ENCODE measurements at regions not wholly inside any gene's neighbourhood (a gene's known extent, or its start where the extent isn't known, plus 50 kb on each side); places are given as distances from the start of the nearest gene placed in this dataset.

DNA sequence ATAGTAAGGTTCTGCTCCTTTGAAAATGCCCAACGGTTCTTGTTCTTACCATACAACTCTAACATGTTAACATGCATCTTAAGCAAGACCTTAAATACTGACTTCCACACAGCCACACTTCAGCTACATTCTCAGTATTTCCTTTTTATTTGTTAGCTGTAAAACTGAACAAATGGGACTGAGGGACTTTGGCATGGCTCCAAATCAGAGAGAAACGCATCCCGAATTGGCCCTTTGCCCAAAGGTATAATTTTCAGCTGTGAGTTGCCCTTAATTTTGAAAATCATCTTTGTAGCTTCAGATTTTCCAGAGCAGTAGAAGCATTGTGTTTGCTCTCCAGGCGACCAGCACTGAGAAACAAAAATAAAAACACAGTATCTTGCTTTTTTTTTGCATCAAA lies 56.4 kb downstream of the NEUROD6 start:
- no peaks in the 10 kb centered on the region for H3K36me3 Mint-ChIP-seq
- no peak overlapping the region for H3K27ac Mint-ChIP-seq
- H3K4me3 Mint-ChIP-seq = no peak overlapping the region
- no peak for DNase-seq (ENCODE audit: low spot score in 2 of 2)
- peaks cover 8% of the 10 kb centered on the region for H3K9me3 Mint-ChIP-seq
- no peak for ATAC-seq
- H3K4me1 Mint-ChIP-seq = no peaks in the 10 kb centered on the region

DNA sequence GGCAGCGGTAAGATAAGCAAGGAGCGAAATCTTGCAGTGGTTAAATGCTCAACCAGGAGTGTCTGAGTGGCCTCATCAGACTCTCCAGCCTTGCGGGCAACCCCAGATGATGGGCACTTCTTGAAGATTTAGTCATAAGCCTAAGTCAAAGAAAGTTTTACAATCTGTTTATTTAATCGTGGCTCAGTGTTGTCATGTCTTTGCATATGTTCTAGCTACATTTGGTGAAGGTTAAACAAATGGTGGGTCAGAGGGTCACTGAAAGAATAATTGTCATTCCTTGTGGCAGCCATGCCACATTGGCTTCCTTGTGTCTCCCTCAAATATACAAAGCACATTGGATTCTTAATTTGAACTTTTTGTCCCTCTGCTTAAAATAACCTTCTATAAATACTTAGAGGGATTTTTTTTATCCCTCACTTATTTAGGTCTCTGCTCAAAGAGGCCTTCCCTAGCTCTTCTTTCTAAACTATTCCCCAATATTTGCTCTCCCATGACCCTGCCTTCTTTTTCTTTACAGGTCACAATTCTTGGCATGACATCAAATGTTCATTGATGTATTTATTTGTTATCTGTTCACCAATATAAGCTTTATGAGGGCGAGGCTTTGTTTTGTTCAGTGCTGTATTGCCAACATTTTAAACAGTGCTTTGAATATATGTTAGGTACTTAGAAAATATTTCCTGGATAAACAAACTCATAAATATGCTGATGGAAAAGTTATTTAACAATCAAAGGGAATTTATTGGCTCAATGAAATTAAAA lies 68.7 kb downstream of the NEUROD6 start:
- no peaks in the 10 kb centered on the region for H3K9me3 Mint-ChIP-seq
- DNase-seq (ENCODE audit: low spot score in 2 of 2) (no peak), ATAC-seq (no peak)
- no peak overlapping the region for H3K27ac Mint-ChIP-seq
- no peaks in the 10 kb centered on the region for H3K4me1 Mint-ChIP-seq
- H3K36me3 Mint-ChIP-seq = no peaks in the 10 kb centered on the region
- no peak overlapping the region for H3K4me3 Mint-ChIP-seq

DNA sequence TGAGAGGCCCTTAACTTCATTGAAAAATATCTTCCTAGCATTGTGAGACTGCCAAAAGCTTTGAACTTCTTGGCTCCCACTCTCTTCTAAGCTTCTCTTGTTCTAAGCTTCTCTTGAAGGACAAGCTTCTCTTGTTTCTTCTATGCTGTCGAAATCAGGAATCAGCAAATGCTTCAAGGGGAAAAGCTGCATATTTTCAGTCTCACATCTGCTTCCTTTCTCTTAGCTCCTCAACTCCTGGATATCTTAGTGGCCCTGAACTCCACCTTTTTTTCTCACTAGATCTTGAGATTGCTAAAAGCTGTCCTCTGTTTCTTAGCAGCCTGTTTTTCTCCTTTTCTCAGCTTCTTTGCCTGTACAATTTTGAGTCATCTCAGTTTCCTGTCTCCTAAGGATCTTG lies 73.0 kb downstream of the NEUROD6 start:
- no peaks in the 10 kb centered on the region for H3K4me1 Mint-ChIP-seq
- no peak overlapping the region for H3K4me3 Mint-ChIP-seq
- H3K9me3 Mint-ChIP-seq = no peaks in the 10 kb centered on the region
- ATAC-seq (no peak), DNase-seq (ENCODE audit: low spot score in 2 of 2) (no peak)
- no peaks in the 10 kb centered on the region for H3K36me3 Mint-ChIP-seq
- no peak overlapping the region for H3K27ac Mint-ChIP-seq

DNA sequence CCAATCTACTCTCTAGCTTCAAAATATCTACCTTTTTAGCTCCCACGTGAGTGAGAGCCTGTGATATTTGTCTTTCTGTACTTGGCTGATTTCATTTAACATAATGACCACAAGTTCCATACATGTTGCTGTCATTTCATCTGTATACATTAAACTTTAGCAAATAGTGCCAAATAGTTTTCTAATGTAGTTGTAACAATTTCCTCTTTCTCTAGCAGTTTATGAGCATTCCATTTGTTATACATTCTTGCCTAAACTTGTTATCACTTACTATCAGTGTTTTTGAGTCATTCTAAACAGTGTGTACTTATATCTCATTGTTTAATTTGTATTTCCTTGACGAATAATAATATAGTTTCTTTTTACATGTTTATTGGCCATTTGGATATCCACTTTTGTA lies 77.2 kb downstream of the NEUROD6 start:
- H3K4me1 Mint-ChIP-seq = no peaks in the 10 kb centered on the region
- ATAC-seq (no peak), DNase-seq (ENCODE audit: low spot score in 2 of 2) (no peak)
- no peaks in the 10 kb centered on the region for H3K36me3 Mint-ChIP-seq
- no peak overlapping the region for H3K4me3 Mint-ChIP-seq
- H3K9me3 Mint-ChIP-seq = peaks cover 3% of the 10 kb centered on the region
- H3K27ac Mint-ChIP-seq = no peak overlapping the region

DNA sequence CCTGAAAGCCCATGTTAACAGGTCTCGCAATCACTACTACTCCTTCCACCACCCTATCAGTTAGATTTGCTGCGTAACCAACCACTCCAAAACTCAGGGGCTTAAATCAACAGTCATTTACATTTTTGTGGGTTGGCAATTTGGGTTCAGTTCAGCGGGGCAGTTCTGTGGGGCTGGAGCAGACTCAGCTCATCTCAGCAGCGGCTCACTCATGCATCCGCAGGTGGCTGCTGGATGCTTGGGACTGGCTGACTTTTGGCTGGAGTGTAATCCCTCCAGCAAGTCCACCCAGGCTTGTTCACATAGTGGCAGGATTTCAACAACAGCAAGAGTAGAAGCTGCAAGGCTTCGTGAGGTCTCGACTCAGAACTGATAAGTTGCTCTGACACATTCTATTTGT lies 79.2 kb downstream of the NEUROD6 start:
- Mint-ChIP-seq H3K9me3 (peaks cover 3% of the 10 kb centered on the region), H3K36me3 (no peaks in the 10 kb centered on the region), H3K4me1 (no peaks in the 10 kb centered on the region), H3K4me3 (no peak overlapping the region), H3K27ac (no peak overlapping the region)
- ATAC-seq (no peak), DNase-seq (ENCODE audit: low spot score in 2 of 2) (no peak)

DNA sequence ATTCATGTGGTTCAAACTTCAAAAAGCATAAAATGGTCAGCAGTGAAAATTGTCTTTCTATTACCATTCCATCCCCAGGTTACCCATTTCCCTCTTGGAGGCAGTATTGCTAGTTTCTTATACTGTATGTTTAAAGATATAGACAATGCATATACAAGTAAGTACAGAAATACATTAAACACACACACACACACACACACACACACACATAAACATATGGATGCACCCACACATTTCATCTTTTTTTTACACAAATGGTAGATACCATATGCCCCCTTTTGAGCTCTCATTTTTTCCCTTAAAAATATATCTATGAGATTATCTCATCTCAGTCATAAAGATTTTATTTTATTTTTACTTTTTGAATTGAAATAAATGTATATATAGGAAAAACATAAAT lies 79.7 kb downstream of the NEUROD6 start:
- Mint-ChIP-seq H3K9me3 (peaks cover 3% of the 10 kb centered on the region), H3K4me3 (no peak overlapping the region), H3K4me1 (no peaks in the 10 kb centered on the region), H3K27ac (no peak overlapping the region), H3K36me3 (no peaks in the 10 kb centered on the region)
- DNase-seq (ENCODE audit: low spot score in 2 of 2) (no peak), ATAC-seq (no peak)

DNA sequence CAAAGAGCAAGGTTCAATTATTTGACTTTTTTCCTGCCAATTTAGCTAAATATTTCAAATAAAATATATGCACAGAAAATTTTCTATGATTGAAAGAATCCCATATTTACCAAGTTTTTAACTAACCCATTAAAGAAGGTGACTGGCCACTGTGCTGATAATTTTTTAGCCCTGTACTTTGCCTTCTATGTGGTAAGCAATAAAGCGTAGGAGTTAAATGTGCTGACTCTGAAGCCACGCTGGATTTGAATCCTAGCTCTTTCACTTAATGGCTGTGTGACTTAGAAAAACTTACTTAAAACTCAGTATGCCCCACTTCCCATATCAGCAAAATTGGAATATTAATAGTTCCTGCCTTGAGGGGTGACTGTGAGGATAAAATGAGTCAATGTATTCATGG lies 82.1 kb downstream of the NEUROD6 start:
- no peak for DNase-seq (ENCODE audit: low spot score in 2 of 2)
- Mint-ChIP-seq H3K4me3 (no peak overlapping the region), H3K9me3 (peaks cover 3% of the 10 kb centered on the region), H3K36me3 (no peaks in the 10 kb centered on the region), H3K4me1 (no peaks in the 10 kb centered on the region), H3K27ac (no peak overlapping the region)
- no peak for ATAC-seq

DNA sequence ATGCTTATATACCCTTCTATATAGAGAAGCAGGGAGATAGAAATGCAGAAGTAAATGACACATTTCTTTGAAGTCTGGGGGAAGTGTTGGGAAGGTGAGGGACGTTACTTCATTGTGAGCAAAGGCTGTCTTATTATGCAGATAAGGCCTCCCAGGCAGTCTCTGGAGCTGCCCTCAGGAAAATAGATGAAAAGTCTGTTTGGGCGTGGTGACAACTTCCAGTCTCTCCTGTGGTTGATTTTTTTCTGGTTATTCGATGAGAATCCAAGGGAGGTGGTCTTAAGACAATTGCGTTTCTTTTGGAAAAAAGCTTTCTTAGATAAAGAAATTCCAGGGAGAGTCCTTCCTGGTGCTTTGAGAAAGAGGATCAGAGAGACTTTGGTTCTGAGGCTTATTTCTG lies 84.0 kb downstream of the NEUROD6 start:
- Mint-ChIP-seq H3K36me3 (no peaks in the 10 kb centered on the region), H3K4me1 (no peaks in the 10 kb centered on the region), H3K27ac (no peak overlapping the region), H3K4me3 (no peak overlapping the region), H3K9me3 (no peaks in the 10 kb centered on the region)
- ATAC-seq = no peak
- no peak for DNase-seq (ENCODE audit: low spot score in 2 of 2)

DNA sequence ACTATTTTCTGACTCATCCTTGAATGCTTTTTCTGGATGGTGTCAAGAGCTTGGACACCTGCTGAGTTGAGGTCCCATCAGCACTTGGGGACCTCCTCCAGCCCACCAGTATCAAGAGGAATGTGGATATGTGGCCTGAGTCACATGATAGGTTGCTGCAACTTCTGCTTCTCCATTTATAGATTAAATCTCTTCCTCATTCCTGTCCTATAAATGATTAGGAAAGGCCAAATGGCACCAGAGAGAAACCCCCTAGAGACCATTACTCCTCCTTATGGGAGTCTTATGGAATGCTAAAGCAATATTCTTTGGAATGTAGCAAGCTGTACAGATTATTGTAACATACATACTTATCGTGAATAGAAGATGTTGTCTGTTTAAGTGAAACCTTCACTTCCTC lies 85.6 kb downstream of the NEUROD6 start:
- no peak overlapping the region for H3K4me3 Mint-ChIP-seq
- H3K27ac Mint-ChIP-seq = no peak overlapping the region
- H3K4me1 Mint-ChIP-seq = no peaks in the 10 kb centered on the region
- no peak for ATAC-seq
- no peak for DNase-seq (ENCODE audit: low spot score in 2 of 2)
- H3K36me3 Mint-ChIP-seq = no peaks in the 10 kb centered on the region
- H3K9me3 Mint-ChIP-seq = no peaks in the 10 kb centered on the region

DNA sequence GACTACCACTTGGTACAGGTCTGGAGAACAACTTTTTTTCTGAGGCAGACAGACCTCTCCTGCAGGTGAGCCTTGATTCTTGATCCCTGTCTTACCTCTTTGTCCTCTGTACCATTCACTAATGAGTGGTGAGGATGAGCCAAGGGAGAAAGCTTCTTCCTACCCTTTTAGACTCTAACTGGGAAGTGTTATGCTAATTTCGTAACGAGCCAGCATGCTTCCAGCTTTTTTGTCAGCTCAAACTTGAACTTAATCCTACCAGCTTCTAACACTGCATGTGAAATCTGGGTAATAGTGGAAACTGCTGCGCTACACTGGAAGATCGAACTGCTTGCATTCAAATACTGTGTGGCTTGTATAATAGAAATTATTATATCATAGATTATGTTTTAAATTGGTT lies 87.0 kb downstream of the NEUROD6 start:
- no peak for DNase-seq (ENCODE audit: low spot score in 2 of 2)
- no peaks in the 10 kb centered on the region for H3K4me1 Mint-ChIP-seq
- H3K4me3 Mint-ChIP-seq = no peak overlapping the region
- H3K27ac Mint-ChIP-seq = no peak overlapping the region
- H3K9me3 Mint-ChIP-seq = peaks cover 2% of the 10 kb centered on the region
- ATAC-seq = no peak
- H3K36me3 Mint-ChIP-seq = no peaks in the 10 kb centered on the region

DNA sequence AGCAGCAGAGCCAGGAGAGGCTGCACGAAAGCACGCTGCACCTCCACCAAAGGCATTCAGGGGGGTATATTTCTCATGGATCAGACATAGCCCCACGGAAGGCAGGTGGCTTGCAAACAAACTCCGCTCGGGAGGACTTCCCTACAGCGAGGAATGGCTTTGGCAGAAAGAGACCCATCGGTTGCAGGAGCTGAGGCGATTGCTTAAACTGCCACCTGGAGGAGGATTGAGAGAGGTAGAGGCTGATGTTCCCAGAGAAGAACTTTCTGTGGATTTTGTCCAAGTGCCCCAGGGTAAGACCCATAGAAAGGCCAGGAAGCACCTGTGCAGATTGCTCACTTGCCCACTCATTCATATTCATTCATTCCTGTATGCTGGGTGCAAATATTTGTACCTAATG lies 89.1 kb downstream of the NEUROD6 start:
- DNase-seq (ENCODE audit: low spot score in 2 of 2) (no peak), ATAC-seq (no peak)
- no peaks in the 10 kb centered on the region for H3K36me3 Mint-ChIP-seq
- H3K4me1 Mint-ChIP-seq = no peaks in the 10 kb centered on the region
- no peak overlapping the region for H3K27ac Mint-ChIP-seq
- peaks cover 5% of the 10 kb centered on the region for H3K9me3 Mint-ChIP-seq
- no peak overlapping the region for H3K4me3 Mint-ChIP-seq

DNA sequence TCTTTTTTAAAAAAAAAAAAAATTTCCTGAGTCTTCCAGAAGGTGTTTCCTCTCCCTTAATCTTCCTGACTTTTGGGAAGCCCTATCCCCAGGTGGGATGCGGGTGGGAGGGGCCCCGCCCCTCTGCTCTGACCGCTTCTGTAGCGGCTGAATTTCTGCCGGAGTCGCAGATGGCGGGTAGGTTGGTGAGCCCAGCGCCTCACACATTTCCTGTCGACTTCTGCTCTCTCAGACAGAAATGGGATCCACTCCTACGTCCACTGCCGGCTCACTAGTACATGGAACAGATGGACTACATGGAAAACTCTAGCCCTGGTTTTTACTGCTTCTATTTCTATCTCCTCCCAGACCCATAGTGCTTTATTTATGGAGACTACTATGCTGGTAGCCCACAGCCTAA lies 90.9 kb downstream of the NEUROD6 start:
- H3K9me3 Mint-ChIP-seq = peaks cover 5% of the 10 kb centered on the region
- H3K4me3 Mint-ChIP-seq = no peak overlapping the region
- ATAC-seq = no peak

DNA sequence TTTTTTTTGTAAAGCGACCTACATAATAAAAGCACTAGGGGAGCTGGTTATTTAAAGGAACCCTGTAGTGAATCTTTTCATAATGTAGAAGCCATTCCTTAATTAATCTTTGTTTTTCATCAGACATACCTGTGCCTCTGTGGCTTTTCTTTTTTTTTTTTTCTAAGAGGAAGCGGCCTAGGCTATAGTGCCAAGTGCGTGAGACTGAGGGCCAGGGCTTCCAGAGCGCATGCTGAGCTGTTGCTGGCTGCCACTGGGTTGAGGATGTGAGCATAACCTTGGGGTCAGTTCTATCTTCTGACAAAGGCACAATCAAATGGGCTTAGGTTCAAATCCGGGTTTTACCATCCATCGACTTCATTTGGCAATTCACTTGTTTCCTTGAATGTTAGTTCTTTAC lies 103.7 kb downstream of the NEUROD6 start:
- DNase-seq (ENCODE audit: low spot score in 2 of 2) (no peak), ATAC-seq (no peak)
- Mint-ChIP-seq H3K36me3 (peaks cover 6% of the 10 kb centered on the region), H3K4me3 (no peak overlapping the region), H3K4me1 (no peaks in the 10 kb centered on the region), H3K27ac (no peak overlapping the region), H3K9me3 (peaks cover 15% of the 10 kb centered on the region)

More for the DNA sequence above, 90.9 kb downstream of the NEUROD6 start:
- H3K4me1 Mint-ChIP-seq = no peaks in the 10 kb centered on the region
- no peak overlapping the region for H3K27ac Mint-ChIP-seq
- DNase-seq (ENCODE audit: low spot score in 2 of 2) = no peak
- no peaks in the 10 kb centered on the region for H3K36me3 Mint-ChIP-seq

DNA sequence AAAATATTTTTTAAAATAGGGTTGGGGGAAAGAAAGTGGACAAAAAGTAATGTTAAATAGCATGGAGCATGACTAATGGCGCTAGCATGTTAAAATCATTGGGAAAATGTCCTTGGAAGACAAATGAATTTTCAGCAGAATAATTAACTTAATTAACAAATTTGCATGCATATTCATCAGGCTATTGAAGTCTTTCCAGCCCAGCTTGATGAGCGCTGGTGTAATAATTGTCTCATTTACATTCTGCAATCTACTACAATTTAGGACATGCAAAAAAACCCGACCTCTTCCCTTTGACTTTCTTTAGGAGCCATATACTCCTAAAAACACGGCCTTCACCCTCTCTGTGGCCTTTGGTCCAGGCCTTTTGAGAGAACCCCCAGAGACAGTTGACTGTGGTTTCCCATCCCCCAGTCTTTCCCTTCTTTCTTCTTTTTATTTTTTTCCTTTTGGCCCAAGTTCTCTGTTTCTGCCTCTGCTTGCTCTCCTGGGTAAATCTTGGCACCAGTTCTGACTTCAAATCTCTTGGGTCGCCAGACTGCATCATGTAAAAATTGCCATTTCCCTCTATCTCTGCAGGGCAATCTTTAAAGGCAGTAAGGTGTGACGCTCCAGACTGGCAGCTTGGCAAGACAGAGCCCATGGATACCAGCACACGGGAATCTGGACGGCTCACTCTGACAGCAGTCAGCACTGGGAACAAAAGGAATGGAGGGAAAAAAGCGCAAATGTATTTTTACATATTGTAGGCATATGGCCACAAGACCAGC lies 105.5 kb downstream of the NEUROD6 start:
- Mint-ChIP-seq H3K27ac (no peak overlapping the region), H3K4me3 (no peak overlapping the region), H3K4me1 (no peaks in the 10 kb centered on the region), H3K9me3 (peaks cover 12% of the 10 kb centered on the region), H3K36me3 (peaks cover 6% of the 10 kb centered on the region)
- DNase-seq (ENCODE audit: low spot score in 2 of 2) = no peak
- no peak for ATAC-seq

DNA sequence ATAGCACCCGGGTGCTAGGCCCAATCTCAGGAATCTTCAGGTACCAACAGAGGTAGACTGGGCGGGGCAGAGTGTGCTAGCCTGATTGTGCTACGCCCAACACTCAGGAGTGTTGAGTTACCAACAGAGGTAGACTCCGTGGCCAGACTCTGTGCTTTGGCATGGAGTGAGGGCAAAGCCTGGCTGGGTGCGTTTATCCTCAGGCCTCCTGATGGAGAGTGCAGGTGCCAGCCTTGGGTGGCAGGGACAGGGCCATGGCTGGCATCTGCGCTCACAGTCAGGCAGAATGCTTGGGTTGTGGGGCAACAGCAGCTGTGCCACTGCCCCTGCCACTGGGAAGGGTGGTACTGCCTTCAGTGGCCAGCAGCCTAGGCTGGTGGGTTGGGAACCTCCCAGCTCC lies 111.6 kb downstream of the NEUROD6 start:
- H3K4me1 Mint-ChIP-seq = no peaks in the 10 kb centered on the region
- no peak overlapping the region for H3K27ac Mint-ChIP-seq
- DNase-seq (ENCODE audit: low spot score in 2 of 2) (no peak), ATAC-seq (peak; percentile 8)
- peaks cover 20% of the 10 kb centered on the region for H3K9me3 Mint-ChIP-seq
- no peak overlapping the region for H3K4me3 Mint-ChIP-seq
- H3K36me3 Mint-ChIP-seq = peaks cover 4% of the 10 kb centered on the region

DNA sequence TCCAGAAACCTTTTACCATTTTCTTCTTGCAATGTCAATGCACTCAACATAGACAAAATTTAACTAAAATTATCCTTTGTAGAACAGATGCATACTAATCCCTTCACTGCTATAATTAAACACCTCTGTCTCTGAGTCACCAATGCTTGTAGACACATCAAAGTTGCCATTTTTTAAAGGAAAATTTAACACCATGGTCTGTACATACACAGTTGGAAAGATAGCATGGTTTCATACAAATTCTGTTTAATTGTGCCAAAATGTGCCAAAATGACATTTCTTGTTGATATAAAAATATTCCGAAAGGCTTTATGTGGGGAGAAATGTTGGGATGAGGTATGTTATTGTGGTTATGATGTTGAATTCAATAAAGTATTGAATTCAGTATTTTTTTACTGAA lies 125.8 kb downstream of the NEUROD6 start:
- Mint-ChIP-seq H3K36me3 (no peaks in the 10 kb centered on the region), H3K9me3 (no peaks in the 10 kb centered on the region), H3K4me1 (no peaks in the 10 kb centered on the region), H3K4me3 (no peak overlapping the region), H3K27ac (no peak overlapping the region)
- no peak for DNase-seq (ENCODE audit: low spot score in 2 of 2)
- no peak for ATAC-seq
